ENCODE measurements at regions not wholly inside any gene's neighbourhood (a gene's known extent, or its start where the extent isn't known, plus 50 kb on each side); places are given as distances from the start of the nearest gene placed in this dataset.

GRCh38 chr7:48734695-48735406 lies 189.5 kb upstream of the CDC14C start:
- DNase-seq (ENCODE audit: low read depth in 1 of 2, low spot score in 2 of 2): no peak
- no peak overlapping the region for H3K27ac ChIP-seq (ENCODE audit: low read depth, low read length)

More at GRCh38 chr7:48734695-48735406, 189.5 kb upstream of the CDC14C start:
- Histone ChIP-seq H3K36me3 (ENCODE audit: control insufficient read depth in 2 of 4, insufficient read depth in 4 of 4, low read length in 3 of 4) (no peaks in the 10 kb centered on the region), H2BK5ac (ENCODE audit: low read depth, low read length) (no peak overlapping the region), H3K14ac (ENCODE audit: insufficient read length) (no peak overlapping the region), H3K79me1 (ENCODE audit: low read depth, low read length) (no peaks in the 10 kb centered on the region), H3K18ac (ENCODE audit: extremely low read depth, low read length) (no peak overlapping the region), H3K4ac (replicated peaks; ENCODE audit: insufficient read length, low read depth, low read length) (no peak overlapping the region), H3K79me2 (ENCODE audit: control insufficient read depth in 1 of 2, insufficient read depth in 2 of 2, low read length in 2 of 2) (no peaks in the 10 kb centered on the region), H2BK12ac (ENCODE audit: low read depth, low read length) (no peak overlapping the region), H2BK15ac (ENCODE audit: low read length) (no peak overlapping the region), H4K91ac (replicated peaks; ENCODE audit: insufficient read length, low read length) (no peak overlapping the region), H4K20me1 (replicated peaks in 1 of 2; ENCODE audit: control insufficient read depth in 1 of 2, insufficient read depth in 2 of 2, low read length in 2 of 2) (no peaks in the 10 kb centered on the region), H3K4me2 (ENCODE audit: insufficient read depth in 1 of 2, low read depth in 2 of 2, low read length in 2 of 2) (no peak overlapping the region), H3K4me3 (ENCODE audit: extremely low read depth in 1 of 4, insufficient read depth in 2 of 4, low read depth in 3 of 4, low read length in 4 of 4) (no peak overlapping the region), H2AFZ (ENCODE audit: low read length) (no peak overlapping the region), H2BK120ac (replicated peaks; ENCODE audit: low read depth, low read length) (no peak overlapping the region), H3K9me3 (ENCODE audit: insufficient read depth in 2 of 2, low read depth in 1 of 2, low read length in 1 of 2) (peaks cover 14 to 20% of the 10 kb centered on the region in 2 experiments), H3K27me3 (replicated peaks in 1 of 4; ENCODE audit: control insufficient read depth in 3 of 4, extremely low read depth in 1 of 4, insufficient read depth in 3 of 4, low read length in 3 of 4) (no peaks in the 10 kb centered on the region), H2AK5ac (ENCODE audit: low read depth, low read length) (no peak overlapping the region), H3K23ac (ENCODE audit: insufficient read length) (no peak overlapping the region), H3K4me1 (replicated peaks in 1 of 4; ENCODE audit: control insufficient read depth in 3 of 4, insufficient read depth in 4 of 4, low read length in 3 of 4) (no peaks in the 10 kb centered on the region), H3K56ac (replicated peaks; ENCODE audit: insufficient read length, low read depth, low read length) (no peak overlapping the region), H3K9ac (replicated peaks in 1 of 4; ENCODE audit: extremely low read depth in 1 of 4, low read depth in 3 of 4, low read length in 3 of 4) (no peak overlapping the region), H2BK20ac (ENCODE audit: low read length) (no peak overlapping the region), H3K23me2 (ENCODE audit: low read depth, low read length) (no peaks in the 10 kb centered on the region; the same call in 1 of the 2 replicates), H4K8ac (ENCODE audit: extremely low read depth, insufficient read depth, low read length) (no peak overlapping the region), H4K5ac (ENCODE audit: insufficient read length, low read depth, low read length) (no peak overlapping the region)
- no peak for TF ChIP-seq MAX (IDR thresholded peaks at IDR 0.05)
- TF ChIP-seq TAF1 (IDR thresholded peaks at IDR 0.05; ENCODE audit: low read depth, low read length): no peak
- TF ChIP-seq GABPA (IDR thresholded peaks at IDR 0.05; ENCODE audit: borderline replicate concordance, insufficient read depth, low read length): no peak
- no peak for TF ChIP-seq KDM4A (IDR thresholded peaks at IDR 0.05; ENCODE audit: low read depth, low read length, severe bottlenecking)
- no peak for TF ChIP-seq CTBP2 (IDR thresholded peaks at IDR 0.05; ENCODE audit: borderline replicate concordance, insufficient read depth, insufficient read length, low read length)
- no peak for TF ChIP-seq KDM5A (IDR thresholded peaks at IDR 0.05; ENCODE audit: low read length)
- no peak for TF ChIP-seq CHD2 (IDR thresholded peaks at IDR 0.05; ENCODE audit: low read length)
- no peak for TF ChIP-seq RAD21 (IDR thresholded peaks at IDR 0.05 in 1 of 2, conservative IDR thresholded peaks at IDR 0.05 in 1 of 2; ENCODE audit: low read depth in 2 of 2, low read length in 2 of 2)
- 91% methylated on average over 4 of the region's 4 CpGs; no CpG with 5 or more reads in 1 of the 2 experiments for WGBS, 2 experiments (ENCODE audit: extremely low coverage in 1 of 2, insufficient coverage in 1 of 2, insufficient read length in 1 of 2, insufficient replicate concordance in 2 of 2, low coverage in 1 of 2, low lambda C conversion rate in 2 of 2, missing lambda C conversion rate in 1 of 2)
- ChIA-PET CTCF (ENCODE audit: partially characterized antibody) (interaction anchor here (0.7 kb wide), 1 partner anchor 107 kb away, joined by 3 read pairs; no protein-coding TSS in a partner anchor), POLR2A (ENCODE audit: partially characterized antibody) (no interaction called here)
- FAIRE-seq: no peak
